ENCODE measurements at regions not wholly inside any gene's neighbourhood (a gene's known extent, or its start where the extent isn't known, plus 50 kb on each side); places are given as distances from the start of the nearest gene placed in this dataset.

DNA sequence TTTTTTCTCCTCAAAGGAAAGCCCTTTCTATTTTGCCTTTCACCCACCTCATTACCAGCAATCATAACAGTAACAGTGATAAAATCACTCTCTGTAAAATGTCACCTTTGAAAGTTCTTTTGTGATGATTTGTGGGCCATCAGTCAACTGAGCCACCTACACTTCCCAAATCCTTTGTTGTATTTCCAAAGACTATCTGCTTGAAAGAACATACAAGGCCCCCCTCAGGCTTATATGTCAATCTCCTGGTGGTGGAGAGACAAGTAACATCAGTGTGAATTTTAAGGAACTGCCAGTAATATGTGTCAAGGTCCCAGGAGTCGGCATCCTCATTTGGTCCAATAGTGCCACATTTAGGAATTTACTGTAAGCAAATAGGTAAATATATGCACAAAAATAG, 161.1 kb upstream of the EOMES start:
- intact Hi-C loops (cut with DNase I; ENCODE audit: low total_unique reads), result no loop called here
- no peaks in the 10 kb centered on the region for H3K4me1 ChIP-seq
- ATAC-seq, result no peak
- no peak overlapping the region for H3K27ac ChIP-seq
- no peaks in the 10 kb centered on the region for H3K27me3 ChIP-seq
- DNase-seq, result no peak
- no peaks in the 10 kb centered on the region for H3K36me3 ChIP-seq
- H3K4me3 ChIP-seq, result no peak overlapping the region
- in situ Hi-C loops (cut with MboI; ENCODE audit: low sequenced_read_pairs in 4 of 4), result no loop called here
- TF ChIP-seq POLR2A (IDR thresholded peaks at IDR 0.05), result no peak
- TF ChIP-seq, protein P1, sequence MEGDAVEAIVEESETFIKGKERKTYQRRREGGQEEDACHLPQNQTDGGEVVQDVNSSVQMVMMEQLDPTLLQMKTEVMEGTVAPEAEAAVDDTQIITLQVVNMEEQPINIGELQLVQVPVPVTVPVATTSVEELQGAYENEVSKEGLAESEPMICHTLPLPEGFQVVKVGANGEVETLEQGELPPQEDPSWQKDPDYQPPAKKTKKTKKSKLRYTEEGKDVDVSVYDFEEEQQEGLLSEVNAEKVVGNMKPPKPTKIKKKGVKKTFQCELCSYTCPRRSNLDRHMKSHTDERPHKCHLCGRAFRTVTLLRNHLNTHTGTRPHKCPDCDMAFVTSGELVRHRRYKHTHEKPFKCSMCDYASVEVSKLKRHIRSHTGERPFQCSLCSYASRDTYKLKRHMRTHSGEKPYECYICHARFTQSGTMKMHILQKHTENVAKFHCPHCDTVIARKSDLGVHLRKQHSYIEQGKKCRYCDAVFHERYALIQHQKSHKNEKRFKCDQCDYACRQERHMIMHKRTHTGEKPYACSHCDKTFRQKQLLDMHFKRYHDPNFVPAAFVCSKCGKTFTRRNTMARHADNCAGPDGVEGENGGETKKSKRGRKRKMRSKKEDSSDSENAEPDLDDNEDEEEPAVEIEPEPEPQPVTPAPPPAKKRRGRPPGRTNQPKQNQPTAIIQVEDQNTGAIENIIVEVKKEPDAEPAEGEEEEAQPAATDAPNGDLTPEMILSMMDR (IDR thresholded peaks at IDR 0.05 in 4 of 5, conservative IDR thresholded peaks at IDR 0.05 in 1 of 5), result no peak
- H3K9me3 ChIP-seq, result no peaks in the 10 kb centered on the region

DNA sequence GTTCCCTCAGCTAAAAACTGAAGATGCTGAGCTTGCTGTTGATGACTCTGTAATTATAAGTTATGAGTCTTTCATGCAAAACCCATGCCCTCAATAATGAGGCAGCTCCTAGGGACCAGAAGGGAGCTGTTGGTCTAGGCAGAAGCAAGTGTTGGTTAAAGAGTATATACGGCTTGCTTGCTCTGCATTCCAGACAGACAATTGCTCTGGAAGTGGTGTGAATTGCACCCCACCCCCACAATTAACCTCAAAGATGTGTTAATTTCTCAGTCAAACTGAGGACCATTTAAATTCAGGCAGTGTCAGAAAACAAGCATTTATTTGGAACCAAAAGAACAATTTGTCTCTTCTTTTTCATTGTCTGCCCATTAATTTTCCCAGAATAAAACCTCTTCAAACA, 163.5 kb upstream of the EOMES start:
- DNase-seq, result no peak
- intact Hi-C loops (cut with DNase I; ENCODE audit: low total_unique reads), result no loop called here
- Histone ChIP-seq H3K4me1 (no peaks in the 10 kb centered on the region), H3K27ac (no peak overlapping the region), H3K9me3 (no peaks in the 10 kb centered on the region), H3K27me3 (no peaks in the 10 kb centered on the region), H3K36me3 (no peaks in the 10 kb centered on the region), H3K4me3 (no peak overlapping the region)
- in situ Hi-C loops (cut with MboI; ENCODE audit: low sequenced_read_pairs in 4 of 4), result no loop called here
- no peak for TF ChIP-seq POLR2A (IDR thresholded peaks at IDR 0.05)
- TF ChIP-seq, protein P1 (IDR thresholded peaks at IDR 0.05 in 4 of 5, conservative IDR thresholded peaks at IDR 0.05 in 1 of 5), result no peak
- ATAC-seq, result no peak

DNA sequence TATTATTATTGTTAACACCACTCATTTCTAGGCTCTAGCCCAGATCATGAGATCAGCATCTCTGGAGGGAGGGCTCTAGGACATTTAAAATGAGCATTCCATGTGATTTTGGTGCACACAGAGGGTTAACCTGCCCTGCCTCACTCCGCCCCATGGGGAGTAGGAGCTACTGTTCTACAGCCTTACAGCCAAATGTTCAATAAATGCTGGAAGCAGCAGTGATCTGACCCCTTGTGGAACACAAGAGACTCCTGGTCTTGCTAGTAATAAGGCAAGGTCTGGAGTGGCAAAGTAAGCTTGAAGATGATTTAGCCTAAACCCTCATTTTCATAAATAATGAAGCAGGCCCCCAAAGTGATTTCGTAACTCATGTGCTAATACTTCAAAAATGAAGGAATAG, 166.4 kb upstream of the EOMES start:
- TF ChIP-seq, protein P1 (IDR thresholded peaks at IDR 0.05 in 4 of 5, conservative IDR thresholded peaks at IDR 0.05 in 1 of 5), result no peak
- no peak for TF ChIP-seq POLR2A (IDR thresholded peaks at IDR 0.05)
- no peaks in the 10 kb centered on the region for H3K4me1 ChIP-seq
- DNase-seq (no peak), ATAC-seq (no peak)
- no peaks in the 10 kb centered on the region for H3K9me3 ChIP-seq
- no peaks in the 10 kb centered on the region for H3K36me3 ChIP-seq
- H3K27me3 ChIP-seq, result no peaks in the 10 kb centered on the region
- intact Hi-C loops (cut with DNase I; ENCODE audit: low total_unique reads) (no loop called here), in situ Hi-C loops (cut with MboI; ENCODE audit: low sequenced_read_pairs in 4 of 4) (no loop called here)
- H3K27ac ChIP-seq, result no peak overlapping the region
- H3K4me3 ChIP-seq, result no peak overlapping the region

DNA sequence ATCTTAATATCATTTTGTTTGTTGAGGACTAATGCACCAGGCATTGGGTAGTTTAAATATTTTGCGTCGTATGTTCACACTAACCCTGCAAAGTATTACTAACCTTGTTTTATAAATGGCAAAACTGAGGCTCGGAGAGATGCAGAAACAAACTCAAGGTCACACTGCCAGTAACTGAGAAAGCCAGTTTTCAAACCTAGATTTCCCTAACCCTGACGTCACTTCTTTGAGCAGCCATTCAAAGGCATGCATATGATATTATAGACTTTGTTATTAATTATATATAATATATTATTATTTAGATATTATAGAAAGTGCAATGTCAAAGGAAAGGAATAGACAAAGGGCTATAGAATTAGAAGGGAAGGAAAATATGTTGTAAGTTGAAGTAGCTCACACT, 167.6 kb upstream of the EOMES start:
- in situ Hi-C loops (cut with MboI; ENCODE audit: low sequenced_read_pairs in 4 of 4), result no loop called here
- Histone ChIP-seq H3K4me3 (no peak overlapping the region), H3K27ac (no peak overlapping the region), H3K27me3 (no peaks in the 10 kb centered on the region), H3K9me3 (no peaks in the 10 kb centered on the region), H3K4me1 (no peaks in the 10 kb centered on the region), H3K36me3 (no peaks in the 10 kb centered on the region)
- intact Hi-C loops (cut with DNase I; ENCODE audit: low total_unique reads), result no loop called here
- ATAC-seq (no peak), DNase-seq (no peak)
- no peak for TF ChIP-seq POLR2A (IDR thresholded peaks at IDR 0.05)
- TF ChIP-seq, protein P1 (IDR thresholded peaks at IDR 0.05 in 4 of 5, conservative IDR thresholded peaks at IDR 0.05 in 1 of 5), result no peak

DNA sequence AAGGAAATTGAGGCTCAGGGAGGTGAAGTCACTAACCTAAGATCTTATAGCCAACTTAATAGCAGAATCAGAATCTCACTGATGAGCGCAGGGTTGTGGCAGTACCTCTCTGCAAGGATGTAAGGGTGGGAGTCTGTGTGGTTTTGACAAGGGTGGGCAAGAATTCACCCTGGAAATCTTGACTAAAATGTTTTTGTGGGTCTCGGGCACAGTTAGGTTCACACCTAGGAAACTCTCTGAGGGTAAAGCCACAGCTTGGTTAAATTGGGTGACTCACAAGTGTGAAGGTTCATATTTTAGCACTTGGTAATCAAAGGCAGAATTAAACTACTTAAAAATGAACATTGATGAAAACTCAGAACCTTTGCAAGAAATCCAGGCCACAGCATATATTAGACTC, 178.2 kb upstream of the EOMES start:
- intact Hi-C loops (cut with DNase I; ENCODE audit: low total_unique reads), result no loop called here
- Histone ChIP-seq H3K4me1 (no peaks in the 10 kb centered on the region), H3K9me3 (no peaks in the 10 kb centered on the region), H3K4me3 (no peak overlapping the region), H3K27me3 (no peaks in the 10 kb centered on the region), H3K36me3 (no peaks in the 10 kb centered on the region), H3K27ac (no peak overlapping the region)
- in situ Hi-C loops (cut with MboI; ENCODE audit: low sequenced_read_pairs in 4 of 4), result no loop called here
- DNase-seq (no peak), ATAC-seq (no peak)
- TF ChIP-seq, protein P1 (IDR thresholded peaks at IDR 0.05 in 4 of 5, conservative IDR thresholded peaks at IDR 0.05 in 1 of 5), result no peak
- no peak for TF ChIP-seq POLR2A (IDR thresholded peaks at IDR 0.05)

Data from gastrocnemius medialis (tissue), 4 donors.